SH-SY5Y (cell line): ENCODE measurements at regions not wholly inside any gene's neighbourhood (a gene's known extent, or its start where the extent isn't known, plus 50 kb on each side); places are given as distances from the start of the nearest gene placed in this dataset.

Experiments
- GATA2 ChIP-seq: IDR thresholded peaks from 2 replicates; pipeline ENCODE4 v1.6.1; 2011; ENCODE audit warnings: mild to moderate bottlenecking, low read depth, low read length
- GATA3 ChIP-seq: IDR thresholded peaks from 2 replicates; pipeline ENCODE4 v1.6.1; 2011; ENCODE audit warnings: low read depth, mild to moderate bottlenecking, low read length, moderate library complexity

DNA sequence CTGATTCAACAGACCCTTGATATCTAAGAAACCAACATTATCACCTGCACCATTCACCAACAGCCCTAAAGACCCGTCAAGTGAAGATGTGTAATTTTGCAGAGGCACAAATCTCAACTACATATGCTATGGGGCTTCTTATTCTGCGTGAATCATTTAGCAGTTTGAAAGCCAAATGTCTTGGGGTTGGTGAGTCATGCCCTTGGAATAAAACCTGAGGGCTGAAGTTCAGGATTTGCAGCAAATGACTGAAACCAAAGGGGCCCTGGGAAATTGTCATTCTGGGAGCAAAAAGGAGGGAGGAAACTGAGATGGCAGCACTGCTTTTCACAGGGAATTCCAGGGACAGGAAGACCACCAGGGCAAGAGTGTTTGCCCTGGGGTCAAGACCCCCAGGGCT, 79.2 kb upstream of the TNR start:
- no peak for TF ChIP-seq GATA3
- TF ChIP-seq GATA2, result no peak

GRCh38 chr1:175820456-175821025, 77.1 kb upstream of the TNR start:
- TF ChIP-seq GATA2 (no peak), GATA3 (no peak)

GRCh38 chr1:175818929-175819328, 75.5 kb upstream of the TNR start:
- TF ChIP-seq GATA2, result no peak
- TF ChIP-seq GATA3, result no peak

DNA sequence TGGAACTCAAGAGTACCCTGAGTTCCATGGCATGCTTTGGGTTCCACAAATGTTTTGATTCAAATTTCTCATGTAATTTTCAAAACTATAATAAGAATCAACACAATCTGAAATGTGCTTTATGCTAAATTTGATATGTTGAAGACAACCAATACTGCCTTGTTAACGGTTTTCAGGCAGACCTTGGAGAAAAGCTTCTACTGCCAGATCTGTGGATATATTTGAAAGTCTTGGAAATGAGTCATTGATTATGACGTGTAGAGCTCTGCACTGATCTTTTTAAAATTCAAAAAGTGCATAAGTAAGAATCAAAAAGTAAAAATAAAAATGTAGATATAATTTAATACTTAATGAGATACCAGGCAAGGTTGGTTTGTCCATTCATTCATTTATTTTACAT, 74.0 kb upstream of the TNR start:
- TF ChIP-seq GATA3, result no peak
- no peak for TF ChIP-seq GATA2

DNA sequence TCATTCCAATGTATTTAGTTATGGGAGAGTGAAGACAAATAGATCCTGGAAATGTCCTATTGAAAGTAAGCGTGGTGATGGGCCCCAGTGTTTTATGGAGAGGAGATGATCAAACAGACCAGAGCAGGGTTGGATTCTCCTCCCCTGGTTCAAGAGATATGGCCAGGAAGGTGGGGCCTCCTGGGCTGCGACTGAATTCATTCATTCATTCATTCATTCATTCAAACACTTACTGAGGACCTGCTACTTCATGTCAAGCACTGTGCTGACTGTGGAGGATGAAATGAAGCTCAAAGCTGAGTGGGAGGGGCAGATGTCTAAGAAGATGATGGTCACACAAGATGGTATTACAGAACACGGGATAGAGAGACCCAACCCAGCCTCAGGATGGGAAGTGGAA, 71.5 kb upstream of the TNR start:
- TF ChIP-seq GATA2 (no peak), GATA3 (no peak)

GRCh38 chr1:175812936-175813335, 69.5 kb upstream of the TNR start:
- TF ChIP-seq GATA3 (no peak), GATA2 (no peak)

DNA sequence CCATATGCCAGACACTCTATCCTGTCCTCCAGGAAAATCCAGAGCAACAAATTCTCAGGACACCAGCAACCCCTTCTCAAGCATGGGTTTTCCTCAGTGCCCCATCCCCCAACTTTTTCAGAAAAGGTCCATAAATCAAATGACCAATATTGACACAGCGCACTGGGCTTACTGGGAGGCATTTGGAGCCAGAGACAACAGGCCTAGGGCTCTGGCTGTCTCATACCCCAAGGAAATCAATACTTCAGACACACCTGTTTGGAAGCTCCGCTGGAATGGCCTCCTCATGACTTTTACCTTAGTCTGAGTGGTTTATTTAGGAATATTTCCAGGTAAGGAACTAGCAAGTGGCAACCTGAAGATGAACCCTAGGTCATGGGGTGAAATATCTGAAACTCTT, 66.9 kb upstream of the TNR start:
- TF ChIP-seq GATA3 (no peak), GATA2 (no peak)

GRCh38 chr1:175808999-175809398, 65.6 kb upstream of the TNR start:
- no peak for TF ChIP-seq GATA2
- no peak for TF ChIP-seq GATA3

- TF ChIP-seq GATA2, result no peak
- TF ChIP-seq GATA3, result no peak
These were observed 65.2 kb upstream of the TNR start for GRCh38 chr1:175808573-175808972.

GRCh38 chr1:175804561-175804960, 61.2 kb upstream of the TNR start:
- TF ChIP-seq GATA3 (no peak), GATA2 (no peak)

DNA sequence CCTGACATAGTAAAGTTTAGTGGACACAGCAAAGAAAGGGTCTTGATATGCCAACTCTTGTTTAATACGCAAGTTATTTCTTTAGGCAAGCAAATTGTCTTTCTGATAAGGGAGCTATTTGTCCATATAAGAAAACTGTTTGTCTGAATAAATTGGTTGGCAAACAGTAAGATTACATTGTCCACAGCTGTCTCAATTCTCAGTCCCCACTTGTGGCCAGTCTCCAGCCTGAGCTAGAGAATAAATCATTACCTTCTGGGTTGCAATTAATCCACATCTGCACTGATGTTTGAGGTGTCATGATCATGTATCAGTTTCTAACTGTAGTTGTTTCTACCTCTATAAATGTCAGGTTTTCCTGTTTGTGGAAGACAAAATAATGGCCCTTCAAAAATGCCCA, 60.0 kb upstream of the TNR start:
- TF ChIP-seq GATA3, result no peak
- no peak for TF ChIP-seq GATA2

- TF ChIP-seq GATA2 (no peak), GATA3 (no peak)
These were observed 59.2 kb upstream of the TNR start for GRCh38 chr1:175802407-175803123.

- TF ChIP-seq GATA3, result no peak
- no peak for TF ChIP-seq GATA2
These were observed 58.6 kb upstream of the TNR start for GRCh38 chr1:175801979-175802378.

- TF ChIP-seq GATA3 (no peak), GATA2 (no peak)
These were observed 54.2 kb upstream of the TNR start for GRCh38 chr1:175797576-175797975.

GRCh38 chr1:175794586-175794985, 51.2 kb upstream of the TNR start:
- TF ChIP-seq GATA3 (no peak), GATA2 (no peak)
